ENCODE measurements at regions not wholly inside any gene's neighbourhood (a gene's known extent, or its start where the extent isn't known, plus 50 kb on each side); places are given as distances from the start of the nearest gene placed in this dataset.

DNA sequence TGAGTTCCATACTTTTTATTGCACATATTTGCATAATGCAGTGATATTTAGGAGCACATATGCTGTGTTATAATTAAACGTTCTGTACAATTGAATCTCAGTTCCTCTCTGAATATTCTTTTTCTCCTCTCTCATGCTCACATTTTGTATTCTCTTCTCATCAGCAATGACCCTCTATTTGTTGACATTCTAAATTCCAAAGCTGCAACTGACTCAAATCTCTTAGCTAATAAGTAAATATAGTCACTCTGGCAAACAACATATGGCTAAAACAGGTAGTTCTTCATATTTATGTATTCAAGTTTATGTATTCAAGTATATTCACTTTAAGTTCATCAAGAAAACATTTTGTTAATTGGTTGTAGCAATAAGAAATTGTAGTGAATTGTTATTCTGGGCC, 907.4 kb upstream of the VRK2 start:
- TF ChIP-seq EZH2 (IDR thresholded peaks at IDR 0.05; ENCODE audit: insufficient read depth, poor library complexity, severe bottlenecking), result no peak
- no peak for TF ChIP-seq EZH2phosphoT487 (IDR thresholded peaks at IDR 0.05; ENCODE audit: insufficient read depth, low read depth)

All from GM23248 (cell line).